ENCODE measurements at regions not wholly inside any gene's neighbourhood (a gene's known extent, or its start where the extent isn't known, plus 50 kb on each side); places are given as distances from the start of the nearest gene placed in this dataset.

DNA sequence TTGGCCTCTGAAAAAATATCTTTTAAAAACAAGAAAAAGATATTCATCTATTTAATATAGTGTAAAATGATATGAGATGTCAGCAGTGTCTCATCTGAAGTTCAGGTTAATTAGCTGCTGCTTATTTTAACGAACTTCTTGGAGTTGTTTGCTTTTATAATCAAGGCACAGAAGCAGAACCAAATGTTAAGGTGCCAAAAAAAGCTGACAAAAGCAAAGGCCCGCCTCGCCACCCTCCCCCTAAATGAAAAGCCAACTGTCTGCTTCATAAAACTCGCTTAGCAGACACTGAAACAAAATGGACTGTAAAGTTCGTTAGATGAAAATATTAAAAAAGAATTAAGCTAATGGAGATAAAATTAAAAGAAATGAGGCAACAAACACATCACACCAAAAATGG lies 562.6 kb downstream of the ZEB2 start:
- Histone ChIP-seq H3K27me3 (ENCODE audit: control insufficient read depth, insufficient read depth, low read length) (no peaks in the 10 kb centered on the region), H3K36me3 (ENCODE audit: insufficient read depth, low read length) (no peaks in the 10 kb centered on the region), H3K9ac (ENCODE audit: low read depth, low read length) (no peak overlapping the region), H3K4me3 (ENCODE audit: low read length) (no peak overlapping the region), H3K4me2 (ENCODE audit: low read length) (no peak overlapping the region), H3K4me1 (ENCODE audit: control insufficient read depth, insufficient read depth, low read length) (peaks cover 55% of the 10 kb centered on the region), H3K9me3 (replicated peaks; ENCODE audit: low read length) (no peaks in the 10 kb centered on the region)

DNA sequence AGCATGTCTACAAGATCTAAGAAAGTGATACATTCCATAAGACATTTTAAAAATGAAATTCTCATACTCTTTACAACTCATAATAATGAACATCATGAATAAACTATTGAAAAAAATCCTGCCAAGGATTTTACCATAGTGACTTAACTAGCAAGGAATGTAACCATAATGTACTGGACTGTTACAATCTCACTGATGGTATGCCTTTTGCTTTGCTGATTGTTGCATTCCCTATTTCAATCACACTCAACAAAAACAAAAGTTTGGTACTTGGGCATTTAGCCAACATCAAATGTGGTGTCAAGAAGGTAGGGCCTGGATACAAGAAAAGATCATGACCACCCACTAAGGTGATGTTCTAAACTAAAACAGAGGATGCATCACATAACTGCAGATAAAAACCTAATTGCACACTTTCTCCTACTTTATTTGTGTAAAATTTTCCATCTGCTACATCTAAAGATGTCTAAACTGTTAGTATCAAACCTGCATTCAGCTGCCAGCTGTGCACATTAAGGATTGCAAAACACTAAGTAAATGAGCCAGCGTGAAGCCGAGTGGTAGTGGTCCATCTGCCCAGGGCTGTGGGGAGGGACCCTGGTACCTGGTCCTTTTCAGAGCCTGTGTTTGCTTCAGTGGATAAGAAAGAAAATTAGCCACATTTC lies 564.4 kb downstream of the ZEB2 start:
- Histone ChIP-seq H3K27me3 (ENCODE audit: control insufficient read depth, insufficient read depth, low read length) (no peaks in the 10 kb centered on the region), H3K9me3 (replicated peaks; ENCODE audit: low read length) (no peaks in the 10 kb centered on the region), H3K9ac (ENCODE audit: low read depth, low read length) (peak overlapping the region; percentile 66)

GRCh38 chr2:143954844-143955243 lies 565.1 kb downstream of the ZEB2 start:
- no peaks in the 10 kb centered on the region for H3K9me3 ChIP-seq (replicated peaks; ENCODE audit: low read length)
- no peaks in the 10 kb centered on the region for H3K27me3 ChIP-seq (ENCODE audit: control insufficient read depth, insufficient read depth, low read length)
- H3K4me1 ChIP-seq (ENCODE audit: control insufficient read depth, insufficient read depth, low read length) = peaks cover 72% of the 10 kb centered on the region
- peak overlapping the region; percentile 58 for H3K4me2 ChIP-seq (ENCODE audit: low read length)
- no peaks in the 10 kb centered on the region for H3K36me3 ChIP-seq (ENCODE audit: insufficient read depth, low read length)
- H3K4me3 ChIP-seq (ENCODE audit: low read length) = no peak overlapping the region
- H3K9ac ChIP-seq (ENCODE audit: low read depth, low read length) = peak overlapping the region; percentile 66

More for the DNA sequence above, 564.4 kb downstream of the ZEB2 start:
- peak overlapping the region; percentile 58 for H3K4me2 ChIP-seq (ENCODE audit: low read length)
- peaks cover 73% of the 10 kb centered on the region for H3K4me1 ChIP-seq (ENCODE audit: control insufficient read depth, insufficient read depth, low read length)
- H3K4me3 ChIP-seq (ENCODE audit: low read length) = no peak overlapping the region
- H3K36me3 ChIP-seq (ENCODE audit: insufficient read depth, low read length) = no peaks in the 10 kb centered on the region

GRCh38 chr2:143954186-143954585 lies 565.7 kb downstream of the ZEB2 start:
- Histone ChIP-seq H3K4me2 (ENCODE audit: low read length) (peak overlapping the region; percentile 65), H3K9me3 (replicated peaks; ENCODE audit: low read length) (no peaks in the 10 kb centered on the region), H3K27me3 (ENCODE audit: control insufficient read depth, insufficient read depth, low read length) (no peaks in the 10 kb centered on the region), H3K9ac (ENCODE audit: low read depth, low read length) (peak overlapping the region; percentile 66), H3K4me1 (ENCODE audit: control insufficient read depth, insufficient read depth, low read length) (peaks cover 79% of the 10 kb centered on the region), H3K4me3 (ENCODE audit: low read length) (peak overlapping the region; percentile 8), H3K36me3 (ENCODE audit: insufficient read depth, low read length) (no peaks in the 10 kb centered on the region)

DNA sequence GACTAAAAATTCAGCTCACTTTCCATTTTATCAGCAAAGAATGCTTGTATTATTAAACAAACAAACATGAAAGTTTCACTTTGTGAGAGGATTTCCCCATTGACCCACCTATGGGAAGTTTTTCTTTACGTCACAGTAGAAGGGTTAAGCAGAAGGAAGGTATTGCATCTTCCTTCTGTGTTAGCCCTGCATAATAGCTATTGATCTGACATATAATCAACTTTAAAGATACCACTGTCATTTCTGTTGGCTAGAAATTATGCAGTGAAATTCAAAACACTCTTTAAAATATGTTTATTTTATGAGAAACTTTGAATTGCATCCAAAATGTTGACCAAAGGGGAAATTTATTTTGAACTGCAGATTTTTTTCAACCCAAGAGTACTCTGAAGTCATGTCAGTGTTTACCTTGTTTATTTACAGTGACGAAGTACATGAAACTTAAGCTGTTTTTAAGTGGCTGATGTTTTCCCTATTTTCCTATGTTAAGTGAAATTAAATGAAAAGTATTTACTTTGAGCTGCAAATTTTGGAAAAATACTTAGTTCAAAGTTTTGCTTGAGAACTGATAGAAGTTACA lies 566.4 kb downstream of the ZEB2 start:
- H3K9ac ChIP-seq (ENCODE audit: low read depth, low read length) = peak overlapping the region; percentile 66
- H3K36me3 ChIP-seq (ENCODE audit: insufficient read depth, low read length) = no peaks in the 10 kb centered on the region
- no peaks in the 10 kb centered on the region for H3K9me3 ChIP-seq (replicated peaks; ENCODE audit: low read length)
- H3K4me2 ChIP-seq (ENCODE audit: low read length) = peak overlapping the region; percentile 65
- H3K27me3 ChIP-seq (ENCODE audit: control insufficient read depth, insufficient read depth, low read length) = no peaks in the 10 kb centered on the region
- H3K4me3 ChIP-seq (ENCODE audit: low read length) = peak overlapping the region; percentile 41
- peaks cover 85% of the 10 kb centered on the region for H3K4me1 ChIP-seq (ENCODE audit: control insufficient read depth, insufficient read depth, low read length)

- peak overlapping the region; percentile 65 for H3K4me2 ChIP-seq (ENCODE audit: low read length)
- no peaks in the 10 kb centered on the region for H3K9me3 ChIP-seq (replicated peaks; ENCODE audit: low read length)
- peaks cover 90% of the 10 kb centered on the region for H3K4me1 ChIP-seq (ENCODE audit: control insufficient read depth, insufficient read depth, low read length)
- H3K4me3 ChIP-seq (ENCODE audit: low read length) = peak overlapping the region; percentile 18
- H3K36me3 ChIP-seq (ENCODE audit: insufficient read depth, low read length) = no peaks in the 10 kb centered on the region
- H3K9ac ChIP-seq (ENCODE audit: low read depth, low read length) = peak overlapping the region; percentile 66
- no peaks in the 10 kb centered on the region for H3K27me3 ChIP-seq (ENCODE audit: control insufficient read depth, insufficient read depth, low read length)
Observed at GRCh38 chr2:143952536-143952935, 567.4 kb downstream of the ZEB2 start.

- Histone ChIP-seq H3K36me3 (ENCODE audit: insufficient read depth, low read length) (no peaks in the 10 kb centered on the region), H3K4me3 (ENCODE audit: low read length) (peak overlapping the region; percentile 28), H3K27me3 (ENCODE audit: control insufficient read depth, insufficient read depth, low read length) (no peaks in the 10 kb centered on the region), H3K9ac (ENCODE audit: low read depth, low read length) (peak overlapping the region; percentile 66), H3K9me3 (replicated peaks; ENCODE audit: low read length) (no peaks in the 10 kb centered on the region), H3K4me1 (ENCODE audit: control insufficient read depth, insufficient read depth, low read length) (peaks cover 87% of the 10 kb centered on the region), H3K4me2 (ENCODE audit: low read length) (peak overlapping the region; percentile 65)
Observed at GRCh38 chr2:143950704-143951103, 569.2 kb downstream of the ZEB2 start.

GRCh38 chr2:143949121-143949848 lies 570.6 kb downstream of the ZEB2 start:
- Histone ChIP-seq H3K9me3 (replicated peaks; ENCODE audit: low read length) (no peaks in the 10 kb centered on the region), H3K36me3 (ENCODE audit: insufficient read depth, low read length) (no peaks in the 10 kb centered on the region), H3K4me2 (ENCODE audit: low read length) (peak overlapping the region; percentile 66), H3K27me3 (ENCODE audit: control insufficient read depth, insufficient read depth, low read length) (no peaks in the 10 kb centered on the region), H3K4me3 (ENCODE audit: low read length) (peak overlapping the region; percentile 28), H3K9ac (ENCODE audit: low read depth, low read length) (peak overlapping the region; percentile 66), H3K4me1 (ENCODE audit: control insufficient read depth, insufficient read depth, low read length) (peaks cover 82% of the 10 kb centered on the region)

GRCh38 chr2:143948710-143949109 lies 571.2 kb downstream of the ZEB2 start:
- peak overlapping the region; percentile 66 for H3K4me2 ChIP-seq (ENCODE audit: low read length)
- H3K9me3 ChIP-seq (replicated peaks; ENCODE audit: low read length) = no peaks in the 10 kb centered on the region
- peak overlapping the region; percentile 66 for H3K9ac ChIP-seq (ENCODE audit: low read depth, low read length)
- no peaks in the 10 kb centered on the region for H3K36me3 ChIP-seq (ENCODE audit: insufficient read depth, low read length)
- H3K4me3 ChIP-seq (ENCODE audit: low read length) = peak overlapping the region; percentile 28
- H3K4me1 ChIP-seq (ENCODE audit: control insufficient read depth, insufficient read depth, low read length) = peaks cover 77% of the 10 kb centered on the region
- no peaks in the 10 kb centered on the region for H3K27me3 ChIP-seq (ENCODE audit: control insufficient read depth, insufficient read depth, low read length)

DNA sequence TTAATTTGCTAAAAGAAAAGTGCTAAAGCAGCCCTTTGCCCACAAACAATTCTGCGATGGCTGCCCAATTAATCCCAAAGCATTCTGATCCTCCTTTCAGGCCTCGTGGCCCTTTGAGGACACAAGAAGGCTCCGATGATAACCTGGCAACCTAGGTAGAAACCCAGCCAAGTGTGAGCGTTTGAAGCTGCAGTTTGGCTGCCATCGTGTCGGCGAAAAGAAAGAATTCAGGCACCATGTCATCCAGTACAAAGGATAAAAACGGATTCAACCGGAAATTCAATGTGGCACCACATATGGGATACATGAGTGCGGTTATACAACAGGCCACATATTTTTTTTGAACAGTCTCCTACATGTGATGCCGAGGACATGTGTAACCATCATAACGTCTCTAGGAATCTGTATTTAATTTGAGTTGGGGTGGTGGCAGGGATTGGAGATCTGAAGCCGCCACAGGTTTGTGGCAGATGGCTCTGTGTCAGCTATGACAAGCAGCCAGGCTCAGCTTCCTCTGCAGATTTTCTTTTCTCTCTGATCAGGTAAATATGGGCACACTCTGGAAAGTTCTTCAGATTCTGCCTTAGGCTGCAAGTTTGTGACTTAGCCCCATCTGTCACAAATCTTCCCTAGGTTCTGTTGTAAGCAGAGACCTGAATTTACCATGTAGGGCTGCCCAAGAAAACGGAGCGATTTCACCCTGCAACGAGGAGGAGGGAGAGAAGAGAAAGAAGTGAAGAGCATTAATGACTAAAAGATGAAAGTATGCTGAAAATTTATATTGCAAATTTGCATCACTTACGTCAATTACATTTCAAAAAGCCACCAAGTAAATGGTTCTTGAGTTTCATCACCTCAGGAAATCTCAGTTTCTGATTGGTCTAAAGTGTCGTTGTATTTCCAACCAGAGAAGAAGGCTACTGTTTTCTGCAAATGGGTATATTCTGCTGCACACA lies 573.2 kb downstream of the ZEB2 start:
- peak overlapping the region; percentile 7 for H3K9ac ChIP-seq (ENCODE audit: low read depth, low read length)
- H3K4me3 ChIP-seq (ENCODE audit: low read length) = peak overlapping the region; percentile 12
- H3K4me1 ChIP-seq (ENCODE audit: control insufficient read depth, insufficient read depth, low read length) = peaks cover 57% of the 10 kb centered on the region
- H3K36me3 ChIP-seq (ENCODE audit: insufficient read depth, low read length) = no peaks in the 10 kb centered on the region
- peak overlapping the region; percentile 27 for H3K4me2 ChIP-seq (ENCODE audit: low read length)
- no peaks in the 10 kb centered on the region for H3K27me3 ChIP-seq (ENCODE audit: control insufficient read depth, insufficient read depth, low read length)
- H3K9me3 ChIP-seq (replicated peaks; ENCODE audit: low read length) = no peaks in the 10 kb centered on the region

GRCh38 chr2:143942486-143942885 lies 577.4 kb downstream of the ZEB2 start:
- Histone ChIP-seq H3K27me3 (ENCODE audit: control insufficient read depth, insufficient read depth, low read length) (no peaks in the 10 kb centered on the region), H3K9me3 (replicated peaks; ENCODE audit: low read length) (no peaks in the 10 kb centered on the region), H3K36me3 (ENCODE audit: insufficient read depth, low read length) (no peaks in the 10 kb centered on the region), H3K4me1 (ENCODE audit: control insufficient read depth, insufficient read depth, low read length) (peaks cover 54% of the 10 kb centered on the region), H3K4me3 (ENCODE audit: low read length) (no peak overlapping the region), H3K4me2 (ENCODE audit: low read length) (no peak overlapping the region), H3K9ac (ENCODE audit: low read depth, low read length) (no peak overlapping the region)

Data from skeletal muscle satellite cell (primary cell).